H9 (cell line): ENCODE measurements at regions not wholly inside any gene's neighbourhood (a gene's known extent, or its start where the extent isn't known, plus 50 kb on each side); places are given as distances from the start of the nearest gene placed in this dataset.

Experiments
- DNase-seq: peaks from one replicate; pipeline ENCODE4 v3.0.0-alpha.2; 2017
- H2AFZ ChIP-seq: one replicate; pipeline ENCODE4 v1.6.1; 2013; ENCODE audit warnings: mild to moderate bottlenecking, low read length, control low read depth, moderate library complexity
- H2AK5ac ChIP-seq: 2 replicates; pipeline ENCODE4 v1.6.1; 2013; ENCODE audit warnings: low read length, control low read depth, mixed read lengths; ENCODE audit not compliant: insufficient read length
- H2BK120ac ChIP-seq: one replicate; pipeline ENCODE4 v1.6.1; 2013; ENCODE audit warnings: low read depth, mild to moderate bottlenecking, low read length, control low read depth, inconsistent platforms; ENCODE audit not compliant: poor library complexity, severe bottlenecking
- H2BK12ac ChIP-seq: 2 replicates; pipeline ENCODE4 v1.6.1; 2013; ENCODE audit warnings: low read length, control low read depth, mixed read lengths, low read depth; ENCODE audit not compliant: insufficient read length
- H2BK15ac ChIP-seq: 2 replicates; pipeline ENCODE4 v1.6.1; 2013; ENCODE audit warnings: low read depth, low read length, control low read depth
- H2BK20ac ChIP-seq: one replicate; pipeline ENCODE4 v1.6.1; 2013; ENCODE audit warnings: low read depth, mild to moderate bottlenecking, low read length, control low read depth, inconsistent platforms; ENCODE audit not compliant: poor library complexity, severe bottlenecking
- H2BK5ac ChIP-seq: 2 replicates; pipeline ENCODE4 v1.6.1; 2013; ENCODE audit warnings: low read length, control low read depth, mixed read lengths; ENCODE audit not compliant: insufficient read length
- H3K14ac ChIP-seq: 2 replicates; pipeline ENCODE4 v1.6.1; 2013; ENCODE audit warnings: low read length, control low read depth; ENCODE audit not compliant: insufficient read depth
- H3K18ac ChIP-seq: 2 replicates; pipeline ENCODE4 v1.6.1; 2013; ENCODE audit warnings: low read depth, mild to moderate bottlenecking, mixed read lengths, low read length, control low read depth; ENCODE audit not compliant: insufficient read length
- H3K23ac ChIP-seq: 2 replicates; pipeline ENCODE4 v1.6.1; 2013; ENCODE audit warnings: low read length, control low read depth, mixed read lengths, low read depth; ENCODE audit not compliant: insufficient read length
- H3K23me2 ChIP-seq: 2 replicates; pipeline ENCODE4 v1.6.1; 2013; ENCODE audit warnings: low read depth, mild to moderate bottlenecking, mixed read lengths, low read length, control low read depth; ENCODE audit not compliant: insufficient read length, poor library complexity, severe bottlenecking
- H3K27ac ChIP-seq: 2 replicates; pipeline ENCODE4 v1.5.1; 2013; ENCODE audit warnings: low read length, control low read depth, mixed read lengths, low read depth; ENCODE audit not compliant: insufficient read length
- H3K27me3 ChIP-seq: 2 replicates; pipeline ENCODE4 v1.6.1; 2013; ENCODE audit warnings: low read length, control low read depth, inconsistent platforms; ENCODE audit not compliant: insufficient read depth
- H3K4ac ChIP-seq: 2 replicates; pipeline ENCODE4 v1.6.1; 2013; ENCODE audit warnings: low read depth, mild to moderate bottlenecking, control low read depth, inconsistent platforms, low read length, moderate library complexity
- H3K4me1 ChIP-seq: 2 replicates; pipeline ENCODE4 v1.6.1; 2013; ENCODE audit warnings: low read length, control low read depth, inconsistent platforms; ENCODE audit not compliant: insufficient read depth
- H3K4me2 ChIP-seq: 2 replicates; pipeline ENCODE4 v1.6.1; 2013; ENCODE audit warnings: low read length, control low read depth, mixed read lengths; ENCODE audit not compliant: insufficient read length, insufficient read depth
- H3K56ac ChIP-seq: 2 replicates; pipeline ENCODE4 v1.6.1; 2013; ENCODE audit warnings: low read depth, mild to moderate bottlenecking, mixed read lengths, low read length, control low read depth; ENCODE audit not compliant: insufficient read length
- H3K79me1 ChIP-seq: 2 replicates; pipeline ENCODE4 v1.6.1; 2013; ENCODE audit warnings: low read depth, mild to moderate bottlenecking, moderate library complexity, low read length, control low read depth, inconsistent platforms; ENCODE audit not compliant: insufficient read depth, poor library complexity, severe bottlenecking
- H3K79me2 ChIP-seq: 2 replicates; pipeline ENCODE4 v1.6.1; 2013; ENCODE audit warnings: low read length, control low read depth, inconsistent platforms; ENCODE audit not compliant: insufficient read depth
- H3K9ac ChIP-seq: 2 replicates; pipeline ENCODE4 v1.6.1; 2013; ENCODE audit warnings: low read length, control low read depth, mixed read lengths; ENCODE audit not compliant: insufficient read length; ENCODE audit errors: extremely low read depth
- H3K9me3 ChIP-seq: one replicate; pipeline ENCODE4 v1.6.1; 2013; ENCODE audit warnings: low read depth, low read length, inconsistent platforms; ENCODE audit not compliant: control insufficient read depth
- H3T11ph ChIP-seq: one replicate; pipeline ENCODE4 v1.6.1; 2013; ENCODE audit warnings: mild to moderate bottlenecking, low read length, control low read depth, inconsistent platforms
- H4K20me1 ChIP-seq: one replicate; pipeline ENCODE4 v1.6.1; 2013; ENCODE audit not compliant: control insufficient read depth, insufficient read length, insufficient read depth
- H4K5ac ChIP-seq: 2 replicates; pipeline ENCODE4 v1.6.1; 2013; ENCODE audit warnings: low read depth, mild to moderate bottlenecking, mixed read lengths, low read length, control low read depth; ENCODE audit not compliant: insufficient read length
- H4K8ac ChIP-seq: replicated peaks from 2 replicates; pipeline ENCODE4 v1.6.1; 2013; ENCODE audit warnings: low read length, control low read depth, mixed read lengths, low read depth; ENCODE audit not compliant: insufficient read length
- H4K91ac ChIP-seq: 2 replicates; pipeline ENCODE4 v1.6.1; 2013; ENCODE audit warnings: low read depth, mild to moderate bottlenecking, moderate library complexity, mixed read lengths, low read length, control low read depth; ENCODE audit not compliant: insufficient read length
- H3K27ac Mint-ChIP-seq, 3 experiments: 2 replicates in 2 of 3; 3 replicates in 1 of 3; pipeline ENCODE4 v1.8.0; 2020 to 2021; ENCODE audit warnings: mixed read lengths in 3 of 3, mild to moderate bottlenecking in 1 of 3, moderate library complexity in 1 of 3
- H3K27me3 Mint-ChIP-seq: 2 replicates; pipeline ENCODE4 v1.8.0; 2021; ENCODE audit warnings: low read depth, mild to moderate bottlenecking, moderate library complexity, mixed read lengths
- H3K36me3 Mint-ChIP-seq, 3 experiments: 2 replicates in 2 of 3; 3 replicates in 1 of 3; pipeline ENCODE4 v1.8.0; 2020 to 2021; ENCODE audit warnings: low read depth in 3 of 3, mixed read lengths in 3 of 3; ENCODE audit not compliant: insufficient read depth in 1 of 3
- H3K4me1 Mint-ChIP-seq, 2 experiments: 2 replicates each; pipeline ENCODE4 v1.8.0; 2020; ENCODE audit warnings: mixed read lengths in 2 of 2
- H3K4me3 Mint-ChIP-seq, 2 experiments: 2 replicates in 1 of 2; 3 replicates in 1 of 2; pipeline ENCODE4 v1.8.0; 2020 to 2021; ENCODE audit warnings: mild to moderate bottlenecking in 2 of 2, mixed read lengths in 2 of 2, moderate library complexity in 1 of 2
- H3K9me3 Mint-ChIP-seq, 2 experiments: 2 replicates in 1 of 2; 3 replicates in 1 of 2; pipeline ENCODE4 v1.8.0; 2020; ENCODE audit warnings: mild to moderate bottlenecking in 2 of 2, mixed read lengths in 2 of 2, moderate library complexity in 1 of 2
- CTCF ChIP-seq: fragments of 200-600 bp; sonication (generic); conservative IDR thresholded peaks from 3 replicates; pipeline ENCODE4 v1.8.0; 2021; ENCODE audit warnings: antibody characterized with exemption, mild to moderate bottlenecking
- WGBS: extraction: QIAGEN DNeasy Blood & Tissue Kit; methylation state at CpG from one replicate; pipeline ENCODE4 v1.1.7; 2013; ENCODE audit warnings: missing lambda C conversion rate, low lambda C conversion rate, mixed read lengths; ENCODE audit not compliant: insufficient read length; ENCODE audit errors: extremely low coverage; 5-methylcytosine and 5-hydroxymethylcytosine counted together

- H3K23ac ChIP-seq, result no peak overlapping the region
- H3K4me2 ChIP-seq, result no peak overlapping the region
- H3T11ph ChIP-seq, result no peak overlapping the region
- no peak overlapping the region for H3K4ac ChIP-seq
- H3K79me1 ChIP-seq, result no peaks in the 10 kb centered on the region
- H3K18ac ChIP-seq, result no peak overlapping the region
- no peaks in the 10 kb centered on the region for H3K9me3 ChIP-seq
- no peaks in the 10 kb centered on the region; the same call in 1 of the 2 replicates for H3K27me3 Mint-ChIP-seq
- H2AK5ac ChIP-seq, result no peak overlapping the region
- no peaks in the 10 kb centered on the region for H3K36me3 Mint-ChIP-seq
- H3K79me2 ChIP-seq, result no peaks in the 10 kb centered on the region
- H2BK120ac ChIP-seq, result no peak overlapping the region
- H4K8ac ChIP-seq, result no peak overlapping the region
- H3K56ac ChIP-seq, result no peak overlapping the region
- H3K14ac ChIP-seq, result no peak overlapping the region
- no peaks in the 10 kb centered on the region for H3K9me3 Mint-ChIP-seq
- no peaks in the 10 kb centered on the region for H3K23me2 ChIP-seq
- no peak overlapping the region for H2BK12ac ChIP-seq
- H4K5ac ChIP-seq, result no peak overlapping the region
- no peak for DNase-seq
- H2BK5ac ChIP-seq, result no peak overlapping the region
- H4K20me1 ChIP-seq, result no peaks in the 10 kb centered on the region
- H3K27me3 ChIP-seq, result no peaks in the 10 kb centered on the region
- H2BK20ac ChIP-seq, result no peak overlapping the region
- H3K27ac ChIP-seq, result no peak overlapping the region
- H2AFZ ChIP-seq, result no peak overlapping the region
- TF ChIP-seq CTCF, result no peak
- H3K4me1 ChIP-seq, result no peaks in the 10 kb centered on the region; the same call in 1 of the 2 replicates
- peaks cover 21 to 28% of the 10 kb centered on the region in 2 experiments for H3K4me1 Mint-ChIP-seq
- WGBS, result no CpG with 5 or more reads among the region's 14 CpGs
- H3K27ac Mint-ChIP-seq, result no peak overlapping the region
- no peak overlapping the region for H3K4me3 Mint-ChIP-seq
- no peak overlapping the region for H4K91ac ChIP-seq
- H2BK15ac ChIP-seq, result no peak overlapping the region
- H3K9ac ChIP-seq, result no peak overlapping the region
Measured at GRCh38 chr7:156379324-156380070, 261.1 kb upstream of the RNF32 start.
